ENCODE measurements at regions not wholly inside any gene's neighbourhood (a gene's known extent, or its start where the extent isn't known, plus 50 kb on each side); places are given as distances from the start of the nearest gene placed in this dataset.

GRCh38 chr1:208298593-208299269 is 54.5 kb upstream of the PLXNA2 start:
- no peak for DNase-seq (ENCODE audit: low spot score)

GRCh38 chr1:208300084-208300770 is 56.0 kb upstream of the PLXNA2 start:
- no peak for DNase-seq (ENCODE audit: low spot score)

DNA sequence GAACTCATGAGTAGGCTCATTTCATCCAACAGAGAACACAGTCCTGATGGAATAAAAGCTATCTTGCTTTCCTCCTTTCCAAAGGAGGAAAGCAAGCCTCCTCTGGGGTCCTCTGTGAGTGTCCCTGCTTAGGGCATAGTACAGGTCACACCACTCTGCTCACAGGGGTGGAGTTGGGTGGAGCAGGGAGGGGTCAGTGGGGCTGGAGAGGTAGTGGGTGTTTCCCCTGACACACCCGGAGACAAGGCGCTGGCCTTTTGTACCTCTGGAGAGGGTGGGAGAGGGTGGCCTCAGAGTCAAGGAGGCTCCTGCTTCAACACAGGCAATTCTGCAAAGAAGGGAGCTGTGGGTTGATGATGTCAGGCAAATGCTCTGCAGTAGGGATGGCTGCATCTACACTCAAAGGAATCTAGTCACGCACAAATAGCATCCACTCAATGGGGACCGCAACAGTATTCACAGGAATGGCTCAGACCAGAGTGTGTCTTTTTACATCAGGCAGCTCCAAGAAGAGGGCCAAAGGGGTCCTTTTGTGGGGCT is 58.6 kb upstream of the PLXNA2 start:
- no peak for DNase-seq (ENCODE audit: low spot score)

DNA sequence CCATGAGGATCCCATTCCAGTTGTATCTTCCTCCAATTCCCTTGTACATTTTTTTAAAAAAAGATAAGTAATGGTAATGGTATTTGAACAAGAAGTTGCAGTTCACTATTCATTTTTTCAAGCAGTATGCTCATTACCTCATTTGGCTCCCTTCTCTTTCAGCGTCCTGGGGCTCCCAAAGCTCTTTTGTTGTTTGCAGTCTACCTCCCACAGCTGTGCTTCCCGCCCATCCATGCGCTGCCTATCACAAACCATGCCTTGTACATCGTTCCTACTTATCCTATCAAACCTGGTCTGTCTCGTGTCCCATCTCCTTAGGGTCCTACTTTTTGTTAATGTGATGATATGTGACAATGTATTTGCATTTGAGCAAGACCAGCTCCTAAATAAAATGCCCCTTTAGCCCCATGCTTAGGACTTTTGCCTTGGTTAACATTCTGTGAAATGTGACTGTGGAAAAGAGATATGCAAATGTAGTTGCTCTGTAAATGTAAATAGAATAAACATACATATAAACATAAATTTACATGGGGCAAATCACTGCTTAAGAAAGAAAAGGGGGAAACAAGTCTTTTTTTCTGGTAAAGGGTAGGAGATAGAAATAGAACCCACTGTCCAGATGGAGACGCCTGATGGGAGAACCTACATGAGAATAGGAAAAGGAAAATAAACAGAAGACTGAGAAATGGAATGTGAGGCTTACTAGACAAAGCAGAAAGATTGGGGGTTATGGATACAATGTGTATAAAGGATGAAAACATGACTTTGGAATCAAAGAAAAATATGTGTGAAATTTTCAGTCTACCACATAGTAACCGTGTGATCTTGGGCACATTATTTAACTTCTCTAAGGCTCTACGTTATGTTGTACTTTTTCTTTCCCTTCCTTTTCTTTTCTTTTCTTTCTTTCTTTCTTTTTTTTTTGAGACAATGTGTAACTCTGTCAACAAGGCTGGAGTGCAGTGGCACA is 59.8 kb upstream of the PLXNA2 start:
- DNase-seq (ENCODE audit: low spot score) = no peak

DNA sequence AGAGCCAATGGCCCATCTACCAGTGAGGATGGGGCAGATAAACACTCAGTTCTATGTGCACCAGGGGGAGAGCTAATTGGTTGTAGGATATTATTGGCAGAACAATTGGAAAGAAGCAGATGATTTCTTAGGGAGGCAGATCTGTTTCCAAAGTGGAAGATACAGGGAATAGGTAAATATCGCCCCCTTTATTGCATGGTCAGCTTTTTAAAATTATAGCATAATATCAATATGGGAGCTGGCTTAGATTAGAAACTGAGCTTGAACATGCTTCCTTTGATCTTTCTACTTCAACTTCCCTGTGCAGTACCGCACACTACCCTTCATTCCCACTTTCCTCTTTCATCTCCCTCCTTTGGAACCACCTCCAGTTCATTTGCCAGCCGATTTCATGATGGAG is 64.0 kb upstream of the PLXNA2 start:
- DNase-seq (ENCODE audit: low spot score) = no peak

DNA sequence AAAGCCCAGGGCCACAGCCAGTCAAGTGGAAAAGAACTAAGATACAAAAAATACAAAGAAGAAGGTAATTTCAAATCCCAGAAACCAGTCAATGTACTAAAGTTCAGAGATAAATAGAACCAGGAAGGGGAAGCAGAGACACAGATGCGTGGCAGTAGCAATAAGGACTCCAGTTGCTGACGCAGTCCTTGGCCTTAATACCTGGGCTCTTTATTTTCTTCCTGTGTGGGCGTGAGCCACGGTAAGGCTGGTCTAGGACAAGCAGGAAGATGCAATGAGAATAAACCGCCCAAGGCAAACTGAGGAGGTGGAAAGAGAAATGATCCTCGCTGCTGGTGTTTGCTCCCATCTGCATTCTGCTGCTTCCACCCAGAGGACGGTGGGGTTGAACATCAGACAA is 65.6 kb upstream of the PLXNA2 start:
- no peak for DNase-seq (ENCODE audit: low spot score)

DNA sequence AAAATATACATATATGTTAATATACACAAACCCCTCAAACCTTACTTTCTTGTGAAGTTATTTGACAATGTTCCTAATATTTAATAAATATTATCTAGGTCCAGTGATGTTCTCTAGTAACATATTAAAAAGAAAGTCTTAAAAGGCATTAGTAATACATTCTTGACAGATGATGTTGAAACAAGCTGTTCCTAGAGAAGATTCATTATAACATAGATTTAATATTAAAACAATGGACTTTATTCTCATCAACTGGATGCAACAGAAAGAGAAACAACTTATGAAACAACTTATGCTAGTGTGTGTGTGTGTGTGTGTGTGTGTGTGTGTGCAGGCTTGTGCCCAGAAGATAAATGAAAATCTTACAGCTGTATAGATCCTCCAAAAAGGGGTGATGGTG is 68.5 kb upstream of the PLXNA2 start:
- DNase-seq (ENCODE audit: low spot score) = no peak

DNA sequence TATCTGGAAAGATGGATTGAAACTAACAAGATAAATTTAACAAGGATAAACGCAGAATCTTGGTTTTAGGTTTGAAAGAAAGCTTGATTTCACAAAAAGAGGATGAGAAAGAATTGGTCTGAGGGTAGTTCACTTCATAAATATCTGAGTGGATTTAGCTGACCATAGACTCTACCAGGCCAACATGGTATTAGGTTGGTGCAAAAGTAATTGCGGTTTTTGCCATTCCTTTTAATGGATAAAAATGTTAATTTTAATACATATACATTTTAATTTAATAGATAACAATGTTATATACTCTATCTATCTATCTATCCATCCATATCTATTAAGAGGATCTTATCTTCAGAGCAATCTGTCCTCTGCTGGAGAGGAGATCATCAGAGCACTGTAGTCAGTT is 70.2 kb upstream of the PLXNA2 start:
- DNase-seq (ENCODE audit: low spot score) = no peak

- no peak for DNase-seq (ENCODE audit: low spot score)
Observed at GRCh38 chr1:208318150-208318734, 74.1 kb upstream of the PLXNA2 start.

DNA sequence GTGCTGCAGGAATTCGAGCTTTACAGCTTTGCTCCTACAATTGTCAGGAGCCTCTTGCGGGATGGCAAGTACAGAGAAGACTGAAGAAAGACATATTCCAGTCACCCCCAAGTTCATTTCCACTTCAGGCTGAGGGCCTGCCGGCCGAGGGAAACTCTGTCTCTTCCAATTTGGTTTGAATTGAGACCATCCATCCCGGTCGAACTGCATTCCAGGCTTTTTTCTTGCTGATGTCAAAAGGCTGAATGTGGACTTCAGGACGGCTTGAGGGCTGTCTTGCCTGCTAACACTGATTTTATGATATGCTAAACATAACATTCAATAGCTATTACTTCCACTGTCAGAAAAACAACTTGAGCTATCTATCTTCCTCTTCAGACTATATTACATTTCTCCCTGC is 79.8 kb upstream of the PLXNA2 start:
- no peak for DNase-seq (ENCODE audit: low spot score)

- DNase-seq (ENCODE audit: low spot score) = no peak
Observed at GRCh38 chr1:208326033-208326432, 81.8 kb upstream of the PLXNA2 start.

DNA sequence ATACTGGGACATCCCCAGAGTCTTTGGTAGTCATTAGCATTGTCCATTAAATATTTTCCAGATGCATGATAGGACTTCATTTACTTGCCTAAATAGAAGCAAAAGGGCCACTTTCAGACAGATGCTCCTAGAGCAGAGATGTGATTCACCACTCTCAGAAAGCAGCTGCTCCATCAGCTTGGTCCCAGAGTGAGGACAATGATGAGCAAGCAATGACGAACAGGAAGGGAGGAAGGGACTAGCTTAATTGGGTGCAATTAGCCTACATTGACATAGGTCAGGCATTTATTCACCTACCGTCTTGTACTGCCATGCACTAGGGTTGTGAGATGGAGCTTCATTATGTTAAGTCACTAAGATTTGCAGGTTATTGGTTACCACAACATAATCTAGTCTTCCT is 85.1 kb upstream of the PLXNA2 start:
- no peak for DNase-seq (ENCODE audit: low spot score)

DNA sequence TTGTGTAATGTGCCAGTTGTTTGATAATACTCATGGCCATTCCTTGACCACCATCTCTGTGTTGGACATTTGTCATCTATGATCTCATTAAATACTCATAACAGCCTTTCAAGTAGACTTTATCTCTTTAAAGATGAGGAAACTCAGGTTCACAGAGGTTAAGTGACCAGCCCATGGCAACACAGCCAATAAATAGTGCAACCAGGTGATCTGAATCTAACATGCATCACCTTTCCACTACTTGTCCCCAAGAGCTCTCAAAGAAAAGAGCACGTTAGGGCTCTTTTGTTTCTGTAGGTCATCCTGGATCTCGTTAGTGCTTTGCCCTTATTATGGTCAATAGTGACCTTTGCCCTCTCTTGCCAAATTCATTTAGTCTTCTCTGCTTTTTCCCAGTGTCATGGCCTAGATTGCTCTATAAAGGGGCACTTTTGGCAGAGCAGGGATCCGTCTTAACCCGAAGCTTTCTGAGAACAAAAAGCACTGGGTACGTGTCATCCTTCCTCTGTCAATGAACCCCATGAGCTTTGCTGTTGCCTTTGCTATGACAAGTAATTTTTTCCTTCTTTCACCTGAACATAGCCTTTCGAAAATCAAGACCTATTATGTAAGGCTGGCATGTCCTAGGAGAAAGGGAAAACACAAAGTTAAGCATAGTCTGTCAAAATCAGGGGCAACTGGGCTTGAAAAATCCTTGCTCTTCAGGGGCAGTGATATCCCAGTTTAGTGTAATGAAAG is 88.0 kb upstream of the PLXNA2 start:
- no peak for DNase-seq (ENCODE audit: low spot score)

DNA sequence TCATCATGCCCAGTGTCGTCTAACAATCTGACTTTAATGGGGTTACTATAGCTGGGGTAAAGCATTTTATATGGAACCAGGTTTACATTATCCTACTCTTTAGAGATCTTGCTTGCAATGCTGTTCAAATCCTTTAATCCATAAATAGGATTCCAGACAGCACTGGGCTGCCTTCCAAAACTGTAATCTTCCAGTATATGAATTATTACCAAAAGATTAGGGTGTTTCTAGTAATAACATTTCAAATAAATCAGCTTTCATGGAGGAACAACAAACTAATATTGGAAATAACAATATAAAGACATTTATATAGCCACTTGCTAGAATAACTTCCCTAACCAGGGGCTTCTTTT is 88.6 kb upstream of the PLXNA2 start:
- no peak for DNase-seq (ENCODE audit: low spot score)

DNA sequence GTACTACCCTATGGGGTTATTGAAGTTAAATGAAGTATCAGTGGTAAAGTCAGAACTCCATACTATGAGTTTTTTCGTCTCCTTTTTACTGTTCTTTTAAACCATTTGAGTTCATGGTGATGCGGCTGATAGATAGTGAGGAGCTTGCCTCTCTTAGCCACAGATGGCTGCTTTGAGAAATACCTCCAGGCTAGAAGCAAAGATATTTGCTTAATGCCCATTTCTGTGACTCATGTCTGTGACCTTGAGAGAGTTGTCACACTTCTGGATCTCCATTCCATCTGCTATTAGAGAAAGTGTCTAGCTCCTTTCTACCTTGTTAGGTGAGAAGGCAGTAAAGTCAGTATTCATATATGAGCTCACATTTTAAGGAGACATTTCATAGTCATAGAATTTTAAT is 89.5 kb upstream of the PLXNA2 start:
- no peak for DNase-seq (ENCODE audit: low spot score)

- no peak for DNase-seq (ENCODE audit: low spot score)
Observed at GRCh38 chr1:208335371-208336136, 91.4 kb upstream of the PLXNA2 start.

DNA sequence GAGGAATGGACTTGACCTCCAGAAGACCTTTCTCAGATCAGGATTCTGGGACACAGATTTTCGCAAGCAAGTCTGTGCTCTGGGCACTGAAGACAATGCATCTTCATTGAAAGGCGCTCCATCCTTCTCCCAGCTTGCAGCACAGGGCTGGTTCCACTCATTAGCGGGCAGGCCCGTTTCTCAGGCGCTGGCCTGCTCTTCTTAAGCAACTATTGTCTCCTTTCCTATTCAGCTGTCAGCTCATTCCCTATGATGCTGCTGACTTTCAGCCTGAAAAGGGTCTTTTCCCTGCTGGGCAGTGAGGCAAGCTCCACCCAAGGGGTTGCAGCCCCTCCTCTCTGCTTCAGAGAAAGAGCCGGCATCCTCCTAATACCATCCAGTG is 91.9 kb upstream of the PLXNA2 start:
- DNase-seq (ENCODE audit: low spot score) = no peak

DNA sequence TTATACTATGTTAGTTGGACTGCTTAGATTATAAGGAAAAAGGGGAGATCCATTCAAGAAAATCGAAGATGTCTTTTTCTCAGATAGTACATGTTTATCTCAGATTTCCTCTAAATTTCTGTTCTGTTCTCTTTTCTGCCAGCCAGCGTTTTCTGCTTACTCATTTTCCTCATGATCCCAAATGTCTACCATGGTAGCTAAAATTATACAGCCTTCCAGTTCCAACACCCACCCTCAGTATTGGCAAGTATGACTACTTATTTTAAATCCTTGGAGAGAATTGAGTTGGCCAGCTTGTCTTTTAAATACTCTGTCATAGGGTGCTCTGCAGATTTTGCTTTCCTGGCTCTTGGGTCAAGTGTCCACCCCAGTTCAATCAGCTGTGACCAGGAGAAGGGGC is 95.7 kb upstream of the PLXNA2 start:
- DNase-seq (ENCODE audit: low spot score) = no peak

- no peak for DNase-seq (ENCODE audit: low spot score)
Observed at GRCh38 chr1:208343226-208343625, 99.0 kb upstream of the PLXNA2 start.

- DNase-seq (ENCODE audit: low spot score) = no peak
Observed at GRCh38 chr1:208344202-208344857, 100.1 kb upstream of the PLXNA2 start.
